Endothelial cell of umbilical vein (primary cell): ENCODE measurements at regions not wholly inside any gene's neighbourhood (a gene's known extent, or its start where the extent isn't known, plus 50 kb on each side); places are given as distances from the start of the nearest gene placed in this dataset.

Experiments used
- BruUV-seq: library from RNA; stranded (reverse); fragments of 400-500 nt; replicated peaks from 2 replicates; lab custom pipeline; 2021; lab: Mats Ljungman, UMichigan
- CTCF ChIA-PET: fragments of 300-600, 350-600 bp; sonication (Branson Sonifier 250); formaldehyde crosslinking; loops from one replicate; lab custom pipeline; 2021; ENCODE audit warnings: antibody characterized with exemption, inconsistent platforms; lab: Charles Lee
- POLR2A ChIA-PET: fragments of 300-600, 350-600 bp; sonication (Branson Sonifier 250); formaldehyde crosslinking; loops from one replicate; lab custom pipeline; 2021; ENCODE audit warnings: antibody characterized with exemption, inconsistent platforms; lab: Charles Lee
- DNase-seq: peaks from one replicate; pipeline ENCODE4 v3.0.0-alpha.2; 2011; ENCODE audit warnings: low read depth, low spot score
- FAIRE-seq: peaks from 2 replicates; lab custom pipeline; 2011; peaks lifted over from hg19 to GRCh38; lab: Jason Lieb, UNC
- H2AFZ ChIP-seq: 2 replicates; pipeline ENCODE4 v1.6.0; 2012; ENCODE audit warnings: low read depth, low read length, control low read depth, inconsistent platforms
- H3K27ac ChIP-seq: 2 replicates; pipeline ENCODE4 v1.5.1; 2011; ENCODE audit warnings: low read depth, mild to moderate bottlenecking, control low read depth, low read length, moderate library complexity; ENCODE audit not compliant: insufficient read depth
- H3K27me3 ChIP-seq, 2 experiments: 2 replicates each; pipeline versions ENCODE4 v1.6.0 to v1.6.1; 2011; ENCODE audit warnings: low read length in 2 of 2, mixed read lengths in 1 of 2; ENCODE audit not compliant: control insufficient read depth in 2 of 2, insufficient read depth in 2 of 2
- H3K36me3 ChIP-seq, 2 experiments: 2 replicates in 1 of 2; 3 replicates in 1 of 2; pipeline ENCODE4 v1.5.1; 2011; ENCODE audit warnings: low read length in 2 of 2, mild to moderate bottlenecking in 1 of 2, moderate library complexity in 1 of 2; ENCODE audit not compliant: control insufficient read depth in 2 of 2, insufficient read depth in 2 of 2; ENCODE audit errors: extremely low read depth in 1 of 2
- H3K4me1 ChIP-seq: 3 replicates; pipeline ENCODE4 v1.5.1; 2011; ENCODE audit warnings: mild to moderate bottlenecking, low read length; ENCODE audit not compliant: control insufficient read depth, insufficient read depth; ENCODE audit errors: extremely low read depth
- H3K4me2 ChIP-seq: 2 replicates; pipeline ENCODE4 v1.6.1; 2011; ENCODE audit warnings: low read length, control low read depth, mixed read lengths; ENCODE audit not compliant: insufficient read depth
- H3K4me3 ChIP-seq, 3 experiments: fragments of 200-600 bp in 1 of 3; sonication (generic), shearing (Covaris generic) in 1 of 3; replicated peaks in 1 of 3; 2 replicates each; pipeline ENCODE4 v1.5.1; 2011 to 2016; ENCODE audit warnings: control low read depth in 3 of 3, low read length in 3 of 3, mild to moderate bottlenecking in 2 of 3, inconsistent platforms in 1 of 3, low read depth in 1 of 3, moderate library complexity in 1 of 3; ENCODE audit not compliant: insufficient read depth in 1 of 3
- H3K79me2 ChIP-seq: 2 replicates; pipeline ENCODE4 v1.6.0; 2012; ENCODE audit warnings: low read length, inconsistent platforms; ENCODE audit not compliant: control insufficient read depth, insufficient read depth
- H3K9ac ChIP-seq: replicated peaks from 2 replicates; pipeline ENCODE3; 2011; ENCODE audit warnings: low read length, control low read depth; ENCODE audit not compliant: insufficient read depth; ENCODE audit errors: extremely low read depth
- H3K9me1 ChIP-seq: replicated peaks from 3 replicates; pipeline ENCODE4 v1.6.0; 2011; ENCODE audit warnings: mild to moderate bottlenecking, low read length; ENCODE audit not compliant: control insufficient read depth, insufficient read depth; ENCODE audit errors: extremely low read depth
- H3K9me3 ChIP-seq: replicated peaks from 2 replicates; pipeline ENCODE4 v1.5.1; 2012; ENCODE audit warnings: low read length, inconsistent platforms; ENCODE audit not compliant: control insufficient read depth, insufficient read depth
- H4K20me1 ChIP-seq: replicated peaks from 2 replicates; pipeline ENCODE3; 2011; ENCODE audit warnings: mild to moderate bottlenecking, low read length; ENCODE audit not compliant: control insufficient read depth, insufficient read depth; ENCODE audit errors: extremely low read depth
- EZH2 ChIP-seq: IDR thresholded peaks from 2 replicates; pipeline ENCODE4 v1.6.1; 2012; ENCODE audit warnings: borderline replicate concordance, low read depth, mild to moderate bottlenecking, moderate library complexity, low read length, inconsistent platforms; ENCODE audit not compliant: severe bottlenecking
- FOS ChIP-seq: IDR thresholded peaks from 2 replicates; pipeline ENCODE4 v1.6.1; 2011; ENCODE audit warnings: mild to moderate bottlenecking, low read length, moderate library complexity, borderline replicate concordance; ENCODE audit not compliant: insufficient read depth
- GATA2 ChIP-seq: IDR thresholded peaks from 2 replicates; pipeline ENCODE4 v1.7.0; 2011; ENCODE audit warnings: low read depth, mild to moderate bottlenecking, moderate library complexity, mixed read lengths, low read length; ENCODE audit not compliant: insufficient read length, insufficient read depth
- JUN ChIP-seq: IDR thresholded peaks from 2 replicates; pipeline ENCODE4 v1.6.1; 2011; ENCODE audit warnings: borderline replicate concordance, low read depth; ENCODE audit not compliant: insufficient read length, insufficient read depth
- MYC ChIP-seq: IDR thresholded peaks from one replicate; pipeline ENCODE4 v1.6.1; 2011; ENCODE audit warnings: mild to moderate bottlenecking, low read depth, low read length
- POLR2A ChIP-seq: IDR thresholded peaks from 2 replicates; pipeline ENCODE4 v1.6.1; 2012; ENCODE audit warnings: low read depth, mild to moderate bottlenecking, control low read depth, low read length
- POLR2AphosphoS5 ChIP-seq: IDR thresholded peaks from 2 replicates; pipeline ENCODE4 v1.6.1; 2012; ENCODE audit warnings: low read depth, mild to moderate bottlenecking, control low read depth, low read length, moderate library complexity; ENCODE audit not compliant: insufficient read depth
- dilution Hi-C: fragments of 300-500 bp; cut with MboI; formaldehyde crosslinking; loops from one replicate; pipeline ENCODE4 v1.15.0; 2019; ENCODE audit warnings: low sequenced_read_pairs; ENCODE audit not compliant: extremely low pct_ligation_motif_present
- intact Hi-C: fragments of 100-400 bp; cut with micrococcal nuclease; formaldehyde crosslinking; loops from one replicate; pipeline ENCODE4 v1.10.0; 2022
- TF ChIP-seq, protein P1 (sequence below): IDR thresholded peaks from 2 replicates; pipeline ENCODE4 v1.6.1; 2011; ENCODE audit not compliant: insufficient read depth, insufficient read length
- TF ChIP-seq, protein P2 (sequence below), 2 donors: IDR thresholded peaks; 1 replicate in 1 of 2; 2 replicates in 1 of 2; pipeline ENCODE4 v1.5.1; 2011; ENCODE audit warnings: low read length in 2 of 2, mild to moderate bottlenecking in 2 of 2, moderate library complexity in 2 of 2, control low read depth in 1 of 2, inconsistent platforms in 1 of 2, low read depth in 1 of 2; ENCODE audit not compliant: insufficient read depth in 1 of 2; ENCODE audit errors: extremely low read depth in 1 of 2

GRCh38 chr2:177123048-177123447, 89.5 kb upstream of the HNRNPA3 start:
- no peak overlapping the region for H2AFZ ChIP-seq
- H3K27ac ChIP-seq: no peak overlapping the region
- no peaks in the 10 kb centered on the region for H3K36me3 ChIP-seq
- no peaks in the 10 kb centered on the region for H3K9me3 ChIP-seq
- H3K9ac ChIP-seq: no peak overlapping the region
- intact Hi-C loops: no loop called here
- CTCF ChIA-PET: interaction anchor here (1.0 to 1.5 kb wide), 2 partner anchors 9 to 14 kb away, joined by 3 to 4 read pairs; no protein-coding TSS in a partner anchor
- no peak overlapping the region for H3K4me3 ChIP-seq
- no peaks in the 10 kb centered on the region for H3K79me2 ChIP-seq
- no peaks in the 10 kb centered on the region for H4K20me1 ChIP-seq
- H3K9me1 ChIP-seq: no peaks in the 10 kb centered on the region
- TF ChIP-seq, protein P1, sequence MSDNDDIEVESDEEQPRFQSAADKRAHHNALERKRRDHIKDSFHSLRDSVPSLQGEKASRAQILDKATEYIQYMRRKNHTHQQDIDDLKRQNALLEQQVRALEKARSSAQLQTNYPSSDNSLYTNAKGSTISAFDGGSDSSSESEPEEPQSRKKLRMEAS: no peak
- TF ChIP-seq POLR2AphosphoS5 (no peak), POLR2A (no peak), JUN (no peak), EZH2 (no peak), FOS (no peak), GATA2 (no peak), MYC (no peak)
- TF ChIP-seq, protein P2, sequence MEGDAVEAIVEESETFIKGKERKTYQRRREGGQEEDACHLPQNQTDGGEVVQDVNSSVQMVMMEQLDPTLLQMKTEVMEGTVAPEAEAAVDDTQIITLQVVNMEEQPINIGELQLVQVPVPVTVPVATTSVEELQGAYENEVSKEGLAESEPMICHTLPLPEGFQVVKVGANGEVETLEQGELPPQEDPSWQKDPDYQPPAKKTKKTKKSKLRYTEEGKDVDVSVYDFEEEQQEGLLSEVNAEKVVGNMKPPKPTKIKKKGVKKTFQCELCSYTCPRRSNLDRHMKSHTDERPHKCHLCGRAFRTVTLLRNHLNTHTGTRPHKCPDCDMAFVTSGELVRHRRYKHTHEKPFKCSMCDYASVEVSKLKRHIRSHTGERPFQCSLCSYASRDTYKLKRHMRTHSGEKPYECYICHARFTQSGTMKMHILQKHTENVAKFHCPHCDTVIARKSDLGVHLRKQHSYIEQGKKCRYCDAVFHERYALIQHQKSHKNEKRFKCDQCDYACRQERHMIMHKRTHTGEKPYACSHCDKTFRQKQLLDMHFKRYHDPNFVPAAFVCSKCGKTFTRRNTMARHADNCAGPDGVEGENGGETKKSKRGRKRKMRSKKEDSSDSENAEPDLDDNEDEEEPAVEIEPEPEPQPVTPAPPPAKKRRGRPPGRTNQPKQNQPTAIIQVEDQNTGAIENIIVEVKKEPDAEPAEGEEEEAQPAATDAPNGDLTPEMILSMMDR (IDR thresholded peaks at IDR 0.05; ENCODE audit: extremely low read depth in 1 of 2, insufficient read depth in 1 of 2, low read depth in 1 of 2, low read length in 2 of 2): no peak
- BruUV-seq: no TSS peak
- no peaks in the 10 kb centered on the region for H3K27me3 ChIP-seq
- dilution Hi-C loops: no loop called here
- H3K4me1 ChIP-seq: peaks cover 8% of the 10 kb centered on the region
- FAIRE-seq (no peak), DNase-seq (no peak)
- H3K4me2 ChIP-seq: no peak overlapping the region
- POLR2A ChIA-PET: no interaction called here
